ENCODE measurements at regions not wholly inside any gene's neighbourhood (a gene's known extent, or its start where the extent isn't known, plus 50 kb on each side); places are given as distances from the start of the nearest gene placed in this dataset.
A peak's percentile ranks its signal among the peaks of the same experiment; 100 is the strongest.

GRCh38 chr3:30495172-30496065, 111.0 kb upstream of the TGFBR2 start:
- DNase-seq (ENCODE audit: low read depth) = no peak

DNA sequence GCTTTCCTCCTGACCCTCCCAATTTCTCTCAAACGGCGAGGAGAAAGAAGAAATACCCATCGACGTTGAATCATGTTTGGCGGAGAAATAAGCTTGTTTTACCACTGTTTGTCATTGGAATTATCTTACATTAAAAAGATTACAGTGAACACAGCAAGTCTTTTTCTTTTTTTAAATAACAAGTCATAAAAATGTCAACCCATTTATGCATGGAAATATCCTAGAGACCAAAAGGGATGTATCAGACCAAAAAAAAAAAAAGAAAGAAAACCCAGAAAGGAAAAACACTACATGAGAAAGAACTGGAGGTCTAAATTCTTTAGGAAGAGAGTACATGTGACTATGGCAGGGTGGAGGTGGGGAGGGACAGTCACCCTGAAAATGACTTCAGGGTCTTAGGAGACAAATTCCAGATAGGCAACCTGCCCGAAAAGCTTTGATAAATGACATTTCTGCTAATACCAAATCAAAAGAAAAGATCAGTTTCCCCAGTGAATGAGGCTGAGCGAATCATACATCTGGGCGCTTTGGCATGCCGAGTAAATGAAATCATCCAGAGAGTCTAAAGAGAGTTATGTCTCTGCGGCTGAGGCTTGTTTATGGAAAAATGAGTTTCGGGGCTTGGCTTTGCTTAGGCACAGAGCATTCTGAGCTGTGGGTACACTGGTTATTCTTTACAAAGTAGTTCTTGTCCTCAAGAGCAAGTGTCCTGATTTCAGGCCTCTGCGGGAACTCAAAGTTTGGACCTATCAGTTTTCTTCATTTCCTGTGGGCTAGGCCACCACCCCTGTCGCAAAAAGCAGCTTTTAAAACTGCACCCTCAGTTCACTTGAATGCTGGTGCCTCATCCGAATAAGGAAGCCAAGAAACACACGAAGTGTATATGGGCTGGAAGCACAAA, 110.1 kb upstream of the TGFBR2 start:
- peak; percentile 86 for DNase-seq (ENCODE audit: low read depth)

DNA sequence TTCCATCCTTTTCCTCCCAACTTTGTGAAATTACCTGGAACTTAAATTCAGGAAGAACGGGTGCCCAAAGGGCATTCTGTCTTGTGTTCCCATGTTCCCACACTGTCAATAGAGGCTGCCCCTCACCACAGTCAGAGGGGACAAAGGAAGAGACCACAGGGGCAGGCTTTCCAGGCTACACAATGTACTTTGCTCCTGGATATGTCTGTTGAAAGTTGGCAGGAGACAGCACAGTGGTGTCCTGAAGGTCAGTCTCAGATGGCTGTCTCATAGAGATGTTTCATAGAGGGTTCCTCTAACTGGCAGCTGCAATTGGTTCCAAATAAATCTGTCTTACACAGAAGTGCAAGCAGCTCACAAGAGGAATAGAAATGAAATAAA, 107.8 kb upstream of the TGFBR2 start:
- no peak for DNase-seq (ENCODE audit: low read depth)

DNA sequence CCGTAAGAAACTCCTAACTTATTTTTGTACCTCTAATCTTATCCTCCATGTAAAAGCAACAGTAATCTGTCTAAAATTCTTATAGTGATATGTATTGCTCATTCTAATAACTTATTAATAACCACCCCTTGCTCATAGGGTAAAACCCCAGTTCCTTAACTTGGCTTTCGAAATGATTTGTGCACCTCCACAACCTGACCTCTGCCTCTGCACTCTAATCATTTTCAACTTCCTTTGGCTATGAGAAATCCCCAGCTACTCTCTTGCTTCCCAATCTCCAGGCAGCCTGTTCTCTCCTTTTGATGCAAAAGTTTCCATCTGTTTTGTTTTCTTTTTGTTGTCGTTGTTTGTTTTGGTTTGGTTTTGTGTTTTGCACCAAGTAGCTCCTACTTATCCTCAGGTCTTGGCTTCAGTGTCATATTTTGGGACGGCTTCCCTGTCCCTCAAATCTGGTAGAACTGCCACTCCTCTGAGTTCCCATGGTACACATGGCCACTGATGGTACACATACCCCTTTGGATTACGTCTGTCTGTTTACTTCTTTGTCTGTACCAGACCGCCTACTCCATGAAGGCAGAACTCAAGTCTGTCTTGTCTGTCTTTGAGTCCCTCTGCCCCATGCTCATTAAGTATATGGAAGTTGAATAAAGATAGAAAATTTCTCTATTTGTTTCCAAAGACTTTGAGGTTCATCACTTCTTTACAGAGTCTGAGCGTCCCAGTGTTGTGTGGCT, 105.6 kb upstream of the TGFBR2 start:
- DNase-seq (ENCODE audit: low read depth) = no peak

GRCh38 chr3:30501526-30501925, 104.9 kb upstream of the TGFBR2 start:
- peak; percentile 39 for DNase-seq (ENCODE audit: low read depth)

- DNase-seq (ENCODE audit: low read depth) = peak; percentile 15
Observed at GRCh38 chr3:30502051-30502741, 104.2 kb upstream of the TGFBR2 start.

DNA sequence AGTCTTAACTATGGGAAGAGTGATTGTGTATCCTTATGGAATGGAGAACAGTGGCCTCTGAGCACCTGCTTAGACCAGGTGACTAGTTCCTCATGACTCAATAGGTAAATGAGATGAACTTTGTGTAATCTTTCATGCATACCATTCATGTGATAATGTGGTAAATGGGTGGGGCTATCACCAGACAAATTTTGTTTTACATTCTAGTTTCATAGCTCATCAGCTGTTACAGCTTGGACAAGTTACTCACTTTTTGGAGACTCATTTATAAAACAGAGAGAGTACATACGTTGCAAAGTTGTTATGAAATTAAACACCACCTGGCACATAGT, 103.7 kb upstream of the TGFBR2 start:
- peak; percentile 84 for DNase-seq (ENCODE audit: low read depth)

DNA sequence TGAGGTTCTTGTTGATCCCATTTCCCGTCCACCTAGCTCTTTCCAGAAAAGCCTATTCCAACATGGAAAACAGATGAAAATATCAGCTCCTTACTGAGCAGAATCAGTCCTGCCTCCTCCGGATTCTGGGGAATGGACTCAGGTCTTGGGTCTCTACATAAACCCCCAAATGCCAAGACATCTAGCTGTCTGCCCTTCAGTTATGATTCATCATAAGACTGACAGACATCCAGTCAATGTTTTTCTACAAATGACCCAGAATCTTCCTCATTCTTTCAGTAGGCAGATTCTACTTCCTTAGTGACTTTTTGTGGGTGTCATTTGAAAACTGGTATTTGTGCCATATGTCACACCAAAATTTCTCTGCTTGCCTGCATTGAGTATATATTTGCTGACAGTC, 103.0 kb upstream of the TGFBR2 start:
- no peak for DNase-seq (ENCODE audit: low read depth)

- no peak for DNase-seq (ENCODE audit: low read depth)
Observed at GRCh38 chr3:30504939-30505338, 101.5 kb upstream of the TGFBR2 start.

DNA sequence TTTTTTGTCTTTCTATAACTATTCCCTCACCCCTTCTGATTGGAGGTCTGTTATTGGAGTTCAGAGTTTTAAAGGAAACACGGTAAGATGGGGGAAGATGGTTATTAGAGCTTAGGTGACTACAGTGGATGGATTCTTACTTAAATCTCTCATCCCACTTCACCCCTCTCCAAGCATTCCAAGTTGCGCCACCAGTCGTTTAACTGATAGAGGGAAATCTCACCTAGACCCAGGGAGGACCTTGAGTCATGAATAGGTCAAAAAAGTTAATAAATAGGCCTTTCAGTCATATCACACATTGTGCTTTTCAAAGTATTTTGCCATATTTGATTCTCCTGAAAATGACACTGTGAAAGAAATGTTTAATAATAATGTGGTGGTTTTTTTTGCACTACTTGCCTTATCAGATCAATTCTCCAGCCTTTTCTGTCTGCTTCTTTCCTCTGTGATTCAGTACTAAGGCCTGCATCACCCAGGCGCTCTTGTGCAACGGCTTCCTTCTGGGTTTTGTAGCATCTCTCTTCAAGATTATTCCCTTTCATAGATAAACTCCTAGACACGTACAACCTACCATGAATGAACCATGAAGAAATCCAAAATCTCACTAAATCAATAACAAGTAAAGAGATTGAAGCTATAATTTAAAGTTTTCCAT, 100.4 kb upstream of the TGFBR2 start:
- peak; percentile 41 for DNase-seq (ENCODE audit: low read depth)

DNA sequence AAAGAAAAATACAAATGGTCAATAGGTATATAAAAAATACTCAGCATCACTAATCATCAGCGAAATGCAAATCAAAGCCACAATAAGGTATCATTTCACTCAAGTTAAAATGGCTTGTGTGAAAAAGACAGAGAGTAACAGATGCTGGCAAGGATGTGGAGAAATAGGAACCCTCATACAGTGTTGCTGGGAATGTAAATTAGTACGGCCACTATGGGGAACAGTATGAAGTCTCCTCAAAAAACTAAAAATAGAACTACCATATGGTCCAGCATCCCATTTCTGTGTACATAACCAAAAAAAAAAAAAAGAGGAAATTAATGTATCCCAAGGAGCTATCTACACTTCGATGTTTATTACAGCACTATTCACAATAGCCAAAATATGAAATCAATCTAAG, 98.1 kb upstream of the TGFBR2 start:
- no peak for DNase-seq (ENCODE audit: low read depth)

GRCh38 chr3:30510596-30510995, 95.8 kb upstream of the TGFBR2 start:
- peak; percentile 78 for DNase-seq (ENCODE audit: low read depth)

DNA sequence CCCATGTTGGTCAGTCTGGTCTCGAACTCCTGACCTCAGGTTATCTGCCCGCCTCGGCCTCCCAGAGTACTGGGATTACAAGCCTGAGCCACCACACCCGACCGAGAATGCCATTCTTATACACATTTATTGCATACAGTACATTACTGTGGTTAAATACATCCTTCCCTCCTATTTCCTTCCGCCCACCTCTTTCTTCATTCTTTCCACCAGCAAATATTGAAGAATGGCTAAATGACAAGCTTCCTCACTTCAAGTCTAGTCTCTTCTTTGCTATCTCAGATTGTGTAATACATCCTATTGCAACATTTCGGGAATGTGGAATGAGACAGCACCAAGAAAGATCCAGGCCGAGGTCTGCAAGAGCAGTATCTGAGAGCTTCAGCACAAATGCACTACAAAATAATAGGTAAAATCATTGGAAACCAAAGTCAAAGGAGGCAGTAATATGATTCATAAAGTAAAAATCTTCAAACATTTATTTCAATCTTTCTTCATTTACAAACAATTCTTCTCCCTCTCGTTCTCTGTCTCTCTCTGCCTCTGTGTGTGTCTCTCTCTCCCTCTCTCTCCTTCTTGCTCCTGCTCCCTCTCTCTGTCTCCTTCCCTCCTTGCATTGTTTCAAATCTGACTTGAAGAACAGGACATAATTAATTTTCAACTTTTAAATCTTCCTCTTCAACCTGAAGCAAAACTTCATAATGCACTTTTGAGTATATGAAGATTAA, 94.7 kb upstream of the TGFBR2 start:
- peak; percentile 95 for DNase-seq (ENCODE audit: low read depth)

DNA sequence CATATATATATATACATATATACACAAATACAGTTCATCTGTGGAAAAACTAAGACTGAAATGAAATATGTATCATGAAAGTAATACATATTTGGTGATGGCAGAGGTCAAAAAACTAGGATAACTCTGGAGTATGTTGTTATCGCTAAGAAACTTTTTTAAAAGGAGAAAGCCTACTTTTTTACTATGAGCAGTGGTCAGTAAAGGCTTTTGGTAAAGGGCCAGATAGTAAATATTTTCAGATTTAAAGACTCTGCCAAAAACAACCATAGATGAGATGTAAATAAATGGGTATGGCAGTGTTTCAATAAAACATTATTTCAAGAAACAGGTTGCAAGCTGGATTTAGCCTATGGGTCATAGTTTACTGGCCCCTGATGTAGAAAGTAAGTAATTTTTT, 93.8 kb upstream of the TGFBR2 start:
- no peak for DNase-seq (ENCODE audit: low read depth)

DNA sequence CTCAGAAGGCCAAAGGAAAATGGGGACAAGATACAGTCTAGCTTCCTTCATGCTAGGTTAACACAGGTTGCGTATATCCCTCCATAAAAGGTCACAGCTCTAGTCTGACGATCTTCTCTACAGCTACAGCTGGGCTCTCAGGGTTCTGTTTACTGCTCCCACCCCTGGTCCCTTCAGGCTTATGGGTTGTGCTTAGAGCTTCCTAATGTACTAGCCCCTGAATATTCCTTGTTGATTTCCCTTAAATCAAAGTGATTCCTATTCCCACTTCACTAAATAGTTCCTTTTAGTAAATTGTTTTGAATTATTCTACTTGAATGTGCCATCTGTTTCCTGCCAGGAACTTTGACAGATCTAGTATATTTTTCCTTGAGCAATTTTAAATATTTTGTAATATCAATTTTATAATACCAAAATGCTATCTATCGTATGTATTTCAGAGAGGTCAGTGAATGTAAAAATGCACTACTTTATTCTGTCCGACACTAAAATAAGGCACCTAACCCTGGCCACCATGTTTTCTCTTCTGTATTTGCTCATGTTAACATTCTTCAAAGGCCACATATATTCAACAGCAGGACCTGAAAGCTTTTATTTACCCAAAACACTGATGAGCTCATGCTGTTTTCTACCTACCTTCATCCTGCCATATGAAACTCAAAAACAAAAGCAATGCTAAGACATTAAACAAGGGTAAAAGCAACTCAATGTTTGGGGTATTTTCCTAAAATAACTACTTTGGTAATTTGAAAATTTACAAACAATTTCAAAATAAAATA, 92.8 kb upstream of the TGFBR2 start:
- no peak for DNase-seq (ENCODE audit: low read depth)

DNA sequence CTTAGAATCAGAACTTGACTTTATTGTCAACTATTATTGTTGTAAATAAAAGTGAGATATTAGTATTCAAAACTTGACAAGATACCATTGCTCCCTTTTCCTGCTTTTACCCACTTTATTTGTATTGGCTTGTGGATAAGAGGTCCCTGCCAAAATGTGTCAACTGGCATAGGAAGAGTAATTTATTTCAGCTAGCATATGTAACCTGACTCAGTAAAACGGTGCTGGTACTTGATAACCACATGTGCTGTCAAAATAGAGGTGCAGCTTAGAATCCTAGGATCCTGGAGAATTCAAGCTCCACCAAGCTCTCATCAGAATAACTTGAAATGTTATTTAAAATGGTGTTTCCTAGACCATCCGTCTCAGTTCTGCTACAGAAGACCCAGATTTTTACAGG, 90.2 kb upstream of the TGFBR2 start:
- DNase-seq (ENCODE audit: low read depth) = no peak

DNA sequence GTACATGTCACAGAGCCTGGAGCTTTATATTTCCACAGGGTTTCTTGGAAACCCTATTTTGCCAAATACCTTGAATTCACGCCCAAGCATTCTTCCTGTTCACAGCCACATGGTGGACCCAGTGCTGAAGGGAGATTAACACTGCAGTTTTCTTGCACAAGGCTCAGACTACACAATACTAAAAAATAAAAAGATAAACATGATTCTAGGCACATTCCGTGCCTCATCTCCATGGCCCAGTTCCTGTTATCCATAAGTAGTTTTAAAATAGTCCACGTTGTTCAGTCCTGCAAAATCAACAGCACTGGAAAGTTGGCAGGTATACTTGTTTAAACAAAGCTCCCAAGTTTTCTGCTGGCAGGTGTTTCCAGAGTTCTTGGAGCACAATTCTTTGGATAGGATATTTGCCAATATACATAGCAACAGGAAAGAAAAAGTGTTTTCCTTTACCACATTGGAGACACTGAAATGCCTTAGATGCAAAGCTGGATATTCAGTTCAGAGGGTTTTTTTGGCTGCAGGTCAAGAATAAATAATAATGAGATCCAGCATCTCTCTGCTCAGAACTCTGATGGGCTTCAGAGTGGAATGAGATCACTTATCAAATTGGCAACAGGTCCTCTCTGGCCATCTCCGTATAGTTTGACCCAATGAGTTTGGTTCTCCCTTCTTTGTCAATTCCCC, 88.1 kb upstream of the TGFBR2 start:
- DNase-seq (ENCODE audit: low read depth) = no peak

DNA sequence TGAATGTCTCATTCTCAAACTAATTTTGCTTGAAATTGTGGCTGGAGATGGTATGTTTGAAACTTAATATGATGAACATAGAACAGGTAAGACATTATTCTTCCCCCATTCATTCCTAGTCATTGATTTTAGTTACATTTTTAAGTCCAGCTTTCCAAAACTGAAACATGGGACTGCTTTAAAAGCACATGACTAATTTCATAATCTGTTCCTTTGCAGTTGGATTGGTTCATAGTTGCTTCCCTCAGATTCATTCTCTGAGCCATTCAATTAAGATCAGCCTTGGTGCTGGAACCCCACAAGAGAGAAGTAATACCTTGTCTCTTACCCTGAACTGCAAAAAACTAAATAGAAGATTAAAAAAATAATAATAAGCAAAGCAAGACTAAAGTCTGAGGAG, 87.5 kb upstream of the TGFBR2 start:
- DNase-seq (ENCODE audit: low read depth) = no peak

- no peak for DNase-seq (ENCODE audit: low read depth)
Observed at GRCh38 chr3:30520699-30521098, 85.7 kb upstream of the TGFBR2 start.
